ENCODE measurements at regions not wholly inside any gene's neighbourhood (a gene's known extent, or its start where the extent isn't known, plus 50 kb on each side); places are given as distances from the start of the nearest gene placed in this dataset.

- TF ChIP-seq CTCF (IDR thresholded peaks at IDR 0.05; ENCODE audit: borderline replicate concordance, extremely low read depth, low read length, poor library complexity, severe bottlenecking) (no peak), EZH2 (IDR thresholded peaks at IDR 0.05; ENCODE audit: borderline replicate concordance, low read depth, low read length, severe bottlenecking) (no peak)
Observed at GRCh38 chr14:36022765-36023410, 153.6 kb downstream of the PTCSC3 start.
